GM19455 (cell line): ENCODE measurements at regions not wholly inside any gene's neighbourhood (a gene's known extent, or its start where the extent isn't known, plus 50 kb on each side); places are given as distances from the start of the nearest gene placed in this dataset.

Source experiments
- ATAC-seq: cut with Tn5 transposase; IDR thresholded peaks from one replicate; pipeline ENCODE4 v1.9.1; 2021; ENCODE audit not compliant: unreplicated experiment

- ATAC-seq = no peak
These were observed 183.5 kb downstream of the BRINP2 start for GRCh38 chr1:177354247-177354646.

DNA sequence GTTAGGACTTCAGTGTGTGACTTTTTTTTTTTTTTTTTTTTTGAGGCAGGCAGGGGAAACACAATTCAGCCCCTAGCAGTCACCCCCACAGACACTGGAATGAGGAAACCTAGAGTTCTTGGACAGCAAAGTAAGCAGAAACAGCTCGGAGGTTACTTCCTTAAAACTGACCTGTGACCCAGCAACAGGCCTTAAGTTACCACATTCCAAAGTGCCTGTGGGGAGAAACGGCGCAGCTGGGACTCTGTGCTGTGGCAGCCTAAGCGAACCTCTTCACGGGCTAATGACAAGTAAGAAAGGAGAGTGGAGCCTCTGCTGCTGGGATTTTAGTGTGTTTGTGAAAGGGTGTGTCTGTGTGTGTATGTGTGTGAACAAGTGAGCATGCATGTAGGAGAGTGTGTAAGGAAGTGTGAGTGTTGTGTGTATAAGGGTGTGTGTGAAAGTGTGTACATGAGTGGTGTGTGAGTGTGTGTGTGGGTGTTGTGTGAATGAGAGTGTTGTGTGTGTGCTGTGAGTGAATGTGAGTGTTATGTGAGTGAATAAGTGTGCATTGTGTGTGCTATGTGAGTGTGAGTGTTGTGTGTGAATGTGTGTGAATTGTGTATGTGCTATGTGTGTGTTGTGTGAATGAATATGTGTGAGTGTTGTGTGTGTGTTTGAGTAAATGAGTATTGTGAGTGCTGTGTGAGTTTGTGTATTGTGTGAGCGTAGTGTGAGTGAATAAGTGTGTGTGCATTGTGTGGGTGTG lies 180.8 kb downstream of the BRINP2 start:
- ATAC-seq = no peak

DNA sequence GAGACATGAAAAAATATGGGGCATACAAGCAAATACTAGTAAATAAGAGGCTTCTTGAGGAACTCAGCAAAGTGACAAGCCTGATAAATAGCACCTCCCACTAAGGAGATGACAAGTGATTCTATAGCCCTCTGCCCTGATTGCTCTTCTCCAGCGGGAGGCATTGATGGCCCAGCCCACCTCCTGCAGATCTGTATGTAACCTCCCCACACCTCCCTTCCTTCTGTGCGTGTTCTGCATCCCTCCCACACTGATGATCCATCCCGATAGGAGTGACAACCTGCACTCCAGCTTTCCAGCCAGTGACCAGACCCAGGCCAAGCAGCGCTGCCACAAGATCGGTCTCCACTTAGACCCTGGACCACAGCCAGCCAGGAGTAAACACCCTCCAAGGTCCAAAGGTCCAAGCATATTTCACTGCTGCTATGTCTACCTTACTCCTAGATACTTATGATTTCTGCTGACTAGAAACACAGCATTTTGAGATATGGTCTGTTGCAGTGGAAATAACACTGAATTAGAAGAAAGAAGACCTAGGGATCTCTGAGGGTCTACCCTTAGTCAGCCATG lies 176.1 kb downstream of the BRINP2 start:
- no peak for ATAC-seq

DNA sequence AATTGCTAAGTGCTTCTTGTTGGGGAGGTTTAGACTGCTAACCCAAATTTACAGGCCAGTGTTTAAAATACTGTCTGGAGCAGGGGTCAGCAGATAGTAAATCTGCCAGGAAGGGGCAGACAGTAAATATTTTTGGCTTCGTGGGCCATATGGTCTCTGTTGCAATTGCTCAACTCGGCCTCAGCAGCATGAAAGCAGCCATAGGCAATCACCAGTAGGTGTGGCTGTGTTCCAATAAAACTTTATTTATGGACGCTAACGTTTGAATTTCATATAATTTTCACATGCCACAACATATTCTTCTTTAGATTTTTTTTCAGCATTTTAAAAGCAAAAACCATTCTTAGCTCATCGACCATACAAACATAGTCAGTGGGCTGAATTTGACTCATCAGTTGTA lies 172.7 kb downstream of the BRINP2 start:
- no peak for ATAC-seq

- no peak for ATAC-seq
These were observed 171.0 kb downstream of the BRINP2 start for GRCh38 chr1:177341773-177342172.

DNA sequence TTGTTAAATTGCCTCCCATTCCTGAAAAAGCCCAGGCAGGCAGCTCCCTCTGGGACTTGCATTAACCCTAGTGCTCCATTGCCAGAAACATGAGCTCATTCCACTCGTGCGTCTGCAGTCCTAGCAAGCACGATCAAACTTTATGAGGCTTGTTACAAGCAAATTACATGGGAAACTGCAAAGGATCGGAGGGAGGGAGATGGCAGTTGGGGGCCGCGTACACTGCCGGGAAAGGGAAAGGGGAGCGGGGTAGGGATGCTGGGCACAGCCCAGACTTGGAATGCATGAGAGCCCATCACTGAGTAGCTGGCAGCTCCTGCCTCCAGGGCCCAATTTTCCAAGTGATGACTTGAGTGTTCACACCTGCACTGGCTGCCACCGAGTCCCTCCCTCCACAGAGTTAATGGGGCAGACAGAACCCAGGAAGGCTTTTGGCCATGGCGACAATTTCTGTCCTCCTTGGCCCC lies 169.9 kb downstream of the BRINP2 start:
- no peak for ATAC-seq

DNA sequence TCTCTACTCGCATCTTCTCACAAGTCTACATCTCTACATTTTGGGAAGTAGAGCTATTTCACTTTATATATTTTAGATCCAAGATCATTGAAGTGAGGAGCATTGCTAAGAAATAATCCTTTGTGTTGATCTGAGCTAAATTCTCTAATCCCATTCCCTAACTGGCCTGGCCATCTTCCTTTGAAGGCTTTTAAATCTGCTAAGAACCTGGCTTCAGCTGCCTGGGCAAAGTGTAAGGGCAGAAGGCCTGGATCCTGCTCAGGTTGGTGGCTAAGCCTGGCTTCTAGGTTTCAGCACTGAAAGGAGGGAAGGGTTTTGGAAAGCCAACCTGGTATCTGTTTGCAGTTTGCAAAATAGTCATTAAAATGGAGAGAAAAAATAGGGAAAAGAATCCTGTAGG lies 167.6 kb downstream of the BRINP2 start:
- no peak for ATAC-seq

GRCh38 chr1:177334903-177335302 lies 164.1 kb downstream of the BRINP2 start:
- ATAC-seq = no peak

- ATAC-seq = no peak
These were observed 163.3 kb downstream of the BRINP2 start for GRCh38 chr1:177333936-177334595.
